NT2/D1 (cell line): ENCODE measurements at regions not wholly inside any gene's neighbourhood (a gene's known extent, or its start where the extent isn't known, plus 50 kb on each side); places are given as distances from the start of the nearest gene placed in this dataset.

Source experiments
- DNase-seq: peaks from one replicate; pipeline ENCODE4 v3.0.0-alpha.2; 2011; ENCODE audit warnings: low read depth, low spot score
- H3K27me3 ChIP-seq: 2 replicates; pipeline ENCODE4 v1.6.0; 2011; ENCODE audit warnings: mild to moderate bottlenecking; ENCODE audit not compliant: insufficient read length, insufficient read depth
- H3K36me3 ChIP-seq: 2 replicates; pipeline ENCODE4 v1.6.1; 2011; ENCODE audit warnings: mild to moderate bottlenecking, low read length, mixed read lengths; ENCODE audit not compliant: insufficient read depth, insufficient read length
- H3K4me1 ChIP-seq: 2 replicates; pipeline ENCODE4 v1.5.1; 2011; ENCODE audit not compliant: insufficient read depth, insufficient read length
- H3K4me3 ChIP-seq: 2 replicates; pipeline ENCODE4 v1.5.1; 2011; ENCODE audit warnings: low read depth; ENCODE audit not compliant: insufficient read length
- H3K9ac ChIP-seq: 2 replicates; pipeline ENCODE4 v1.6.0; 2011; ENCODE audit warnings: low read depth; ENCODE audit not compliant: insufficient read length
- H3K9me3 ChIP-seq: 2 replicates; pipeline ENCODE4 v1.5.1; 2011; ENCODE audit warnings: mild to moderate bottlenecking, low read length; ENCODE audit not compliant: insufficient read depth
- SUZ12 ChIP-seq: IDR thresholded peaks from 2 replicates; pipeline ENCODE4 v1.6.1; 2011; ENCODE audit not compliant: insufficient read length, insufficient read depth; ENCODE audit errors: extremely low read depth
- YY1 ChIP-seq: IDR thresholded peaks from 2 replicates; pipeline ENCODE4 v1.6.1; 2011; ENCODE audit not compliant: insufficient read length, insufficient read depth
- ZNF274 ChIP-seq: IDR thresholded peaks from 2 replicates; pipeline ENCODE4 v1.6.1; 2011; ENCODE audit warnings: mild to moderate bottlenecking, low read depth, low read length

DNA sequence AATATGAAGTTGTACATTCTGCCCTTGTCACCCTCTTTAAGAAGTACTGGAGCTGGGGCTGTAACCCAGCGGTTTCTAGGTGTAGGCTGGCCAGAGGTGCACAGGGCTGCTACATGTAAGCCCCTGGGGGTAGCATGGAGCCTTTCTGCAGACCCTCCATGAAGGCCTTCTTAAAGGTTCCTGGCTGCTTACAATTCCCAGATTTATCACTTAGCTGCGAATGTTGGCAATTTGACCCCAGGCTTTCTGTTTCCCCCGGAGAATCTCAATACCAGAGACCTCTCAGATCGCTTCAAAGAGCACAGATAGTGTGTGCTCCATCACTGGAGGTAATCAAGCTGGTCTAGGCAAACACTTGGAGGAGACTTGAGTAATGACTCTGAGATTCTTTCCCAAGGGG, 309.4 kb downstream of the CBLN1 start:
- peaks cover 8% of the 10 kb centered on the region for H3K4me1 ChIP-seq
- TF ChIP-seq ZNF274 (no peak), YY1 (no peak), SUZ12 (no peak)

DNA sequence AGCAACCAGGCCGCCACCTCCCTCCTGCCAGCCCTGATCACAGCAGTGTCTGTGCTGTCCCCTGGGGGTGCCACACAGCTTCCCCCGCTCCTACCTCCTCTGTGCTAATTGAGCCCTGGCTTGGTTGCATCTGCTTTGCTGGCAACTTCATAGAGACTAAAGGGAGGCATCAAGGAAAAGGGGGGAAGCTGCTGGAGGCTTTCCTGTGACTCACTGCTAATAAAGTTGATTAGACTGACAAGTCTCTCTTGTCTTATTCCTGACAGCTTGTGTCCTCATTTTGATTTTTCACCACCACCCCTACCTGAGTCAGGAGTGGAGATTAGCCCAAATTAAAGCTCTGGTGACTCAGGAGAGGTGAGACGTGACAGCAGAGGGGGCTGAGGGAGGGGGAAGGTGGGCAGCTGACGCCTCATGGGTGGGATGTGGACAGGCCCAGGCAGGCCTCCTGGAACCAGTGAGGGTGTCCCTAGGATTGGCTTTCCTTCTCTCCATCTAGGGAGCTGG, 310.0 kb downstream of the CBLN1 start:
- TF ChIP-seq ZNF274 (no peak), YY1 (no peak), SUZ12 (no peak)

More for the DNA sequence above, 309.4 kb downstream of the CBLN1 start:
- Histone ChIP-seq H3K9ac (no peak overlapping the region), H3K4me3 (no peak overlapping the region), H3K36me3 (no peaks in the 10 kb centered on the region), H3K27me3 (no peaks in the 10 kb centered on the region), H3K9me3 (no peaks in the 10 kb centered on the region; the same call in 1 of the 2 replicates)
- no peak for DNase-seq

DNA sequence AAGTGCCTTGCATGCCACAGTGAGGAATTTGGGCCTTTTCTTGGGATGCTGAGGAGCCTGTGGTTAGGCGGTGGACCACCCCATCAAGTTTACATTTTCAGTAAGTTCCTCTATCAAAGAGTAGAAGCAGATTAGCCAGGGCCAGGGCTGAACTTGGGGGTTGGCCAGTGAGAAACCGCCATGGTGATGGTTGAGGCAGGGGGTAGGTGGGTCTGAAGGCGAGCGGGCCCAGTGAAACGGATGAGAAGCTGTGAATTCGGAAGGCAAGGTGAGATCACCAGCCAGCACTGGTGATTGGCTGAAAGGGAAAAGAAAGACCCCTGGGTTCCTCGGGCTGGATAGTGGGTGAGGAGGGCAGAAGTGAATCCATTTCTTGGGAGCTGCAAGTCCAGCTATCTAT, 311.4 kb downstream of the CBLN1 start:
- Histone ChIP-seq H3K27me3 (no peaks in the 10 kb centered on the region), H3K4me1 (peaks cover 8% of the 10 kb centered on the region), H3K9me3 (no peaks in the 10 kb centered on the region), H3K36me3 (no peaks in the 10 kb centered on the region), H3K4me3 (no peak overlapping the region), H3K9ac (no peak overlapping the region)
- TF ChIP-seq ZNF274 (no peak), SUZ12 (no peak), YY1 (no peak)
- DNase-seq, result no peak

More for the DNA sequence above, 310.0 kb downstream of the CBLN1 start:
- Histone ChIP-seq H3K4me3 (no peak overlapping the region), H3K27me3 (no peaks in the 10 kb centered on the region), H3K4me1 (peaks cover 8% of the 10 kb centered on the region), H3K36me3 (no peaks in the 10 kb centered on the region), H3K9me3 (no peaks in the 10 kb centered on the region), H3K9ac (no peak overlapping the region)
- DNase-seq, result no peak

DNA sequence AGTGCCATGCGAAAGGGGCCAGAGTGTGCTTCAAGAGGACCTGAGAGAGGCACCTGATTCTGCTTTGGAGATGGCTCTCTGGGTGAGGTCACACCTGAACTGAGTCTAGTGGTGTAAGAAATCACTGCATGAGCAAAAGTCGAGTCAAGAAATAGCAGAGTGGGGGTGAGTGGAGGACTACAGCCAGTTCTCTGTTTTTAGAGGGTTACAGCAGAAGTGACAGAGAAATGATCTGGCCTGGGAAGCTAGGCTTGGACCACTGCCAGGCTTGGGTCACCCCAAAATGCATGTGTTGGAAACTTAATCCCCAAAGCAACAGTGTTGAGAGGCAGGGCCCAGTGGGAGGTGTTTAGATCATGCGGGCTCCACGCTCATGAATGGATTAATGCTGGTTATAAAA, 312.0 kb downstream of the CBLN1 start:
- no peak overlapping the region for H3K4me3 ChIP-seq
- H3K9me3 ChIP-seq, result no peaks in the 10 kb centered on the region
- TF ChIP-seq YY1, result no peak
- no peak for TF ChIP-seq ZNF274
- no peak for TF ChIP-seq SUZ12
- no peaks in the 10 kb centered on the region for H3K27me3 ChIP-seq
- no peak overlapping the region for H3K9ac ChIP-seq
- no peak for DNase-seq
- H3K4me1 ChIP-seq, result peaks cover 12% of the 10 kb centered on the region
- H3K36me3 ChIP-seq, result no peaks in the 10 kb centered on the region

DNA sequence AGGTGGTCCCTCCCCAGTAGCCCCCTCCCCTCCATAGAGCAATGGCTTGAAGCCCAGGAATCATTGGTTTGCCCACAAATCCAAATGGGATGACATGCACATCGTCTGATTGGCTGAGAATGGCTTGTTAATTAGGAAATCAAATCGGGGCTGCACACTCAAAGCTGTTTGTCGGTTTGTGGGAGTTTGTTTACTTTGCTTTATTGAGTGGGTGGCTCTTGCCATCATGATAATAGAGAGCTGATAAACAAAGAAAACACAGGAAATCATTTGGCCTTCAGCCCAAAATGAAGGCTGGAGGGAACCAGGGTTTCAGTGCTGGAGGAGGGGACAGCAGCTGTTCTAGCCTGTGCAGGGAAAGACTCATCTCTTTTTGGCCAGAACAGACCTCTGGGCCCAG, 316.3 kb downstream of the CBLN1 start:
- TF ChIP-seq YY1, result no peak
- no peak for TF ChIP-seq ZNF274
- no peak for TF ChIP-seq SUZ12
- DNase-seq, result no peak
- H3K36me3 ChIP-seq, result no peaks in the 10 kb centered on the region
- H3K4me3 ChIP-seq, result no peak overlapping the region
- no peaks in the 10 kb centered on the region for H3K27me3 ChIP-seq
- H3K9ac ChIP-seq, result no peak overlapping the region
- H3K4me1 ChIP-seq, result peaks cover 4% of the 10 kb centered on the region
- H3K9me3 ChIP-seq, result peaks cover 20% of the 10 kb centered on the region; the same call in 1 of the 2 replicates

DNA sequence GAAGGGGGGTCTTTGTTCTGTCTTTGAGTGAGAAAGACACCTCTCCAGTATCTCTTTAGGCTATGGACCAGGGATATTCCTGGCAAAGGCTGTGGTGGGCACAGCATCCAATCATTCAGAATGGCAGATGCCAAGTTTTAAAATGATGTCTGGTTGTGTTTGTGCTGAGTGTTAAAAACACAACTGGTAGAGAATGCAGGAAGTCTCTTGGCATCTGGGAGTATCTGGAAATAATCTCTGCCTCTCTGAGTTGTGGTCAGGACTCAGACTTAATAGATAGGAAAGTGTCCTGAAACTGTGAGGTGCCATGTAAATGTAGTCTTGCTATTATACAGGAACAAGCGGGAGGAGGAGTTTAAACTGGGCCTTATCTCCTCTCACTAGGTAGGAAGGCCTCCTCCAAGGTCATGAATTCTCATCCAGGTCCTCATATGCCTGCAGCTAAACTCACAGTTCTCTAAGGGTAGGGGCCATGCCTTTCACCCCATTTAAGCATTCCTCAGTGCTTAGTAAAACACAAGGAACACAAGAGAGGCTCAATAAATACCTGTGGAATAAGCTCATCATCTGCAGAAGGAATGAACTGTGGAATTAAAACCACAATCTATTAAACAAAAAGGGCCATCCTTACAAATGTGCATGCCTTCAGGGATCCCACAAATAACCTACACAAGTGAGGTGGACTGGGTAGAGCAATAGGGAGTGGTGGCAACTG, 317.6 kb downstream of the CBLN1 start:
- no peak overlapping the region for H3K4me3 ChIP-seq
- peaks cover 4% of the 10 kb centered on the region for H3K4me1 ChIP-seq
- peaks cover 20% of the 10 kb centered on the region; the same call in 1 of the 2 replicates for H3K9me3 ChIP-seq
- no peak for TF ChIP-seq YY1
- no peak for TF ChIP-seq ZNF274
- no peak for TF ChIP-seq SUZ12
- H3K27me3 ChIP-seq, result no peaks in the 10 kb centered on the region
- H3K9ac ChIP-seq, result no peak overlapping the region
- DNase-seq, result no peak
- no peaks in the 10 kb centered on the region for H3K36me3 ChIP-seq

DNA sequence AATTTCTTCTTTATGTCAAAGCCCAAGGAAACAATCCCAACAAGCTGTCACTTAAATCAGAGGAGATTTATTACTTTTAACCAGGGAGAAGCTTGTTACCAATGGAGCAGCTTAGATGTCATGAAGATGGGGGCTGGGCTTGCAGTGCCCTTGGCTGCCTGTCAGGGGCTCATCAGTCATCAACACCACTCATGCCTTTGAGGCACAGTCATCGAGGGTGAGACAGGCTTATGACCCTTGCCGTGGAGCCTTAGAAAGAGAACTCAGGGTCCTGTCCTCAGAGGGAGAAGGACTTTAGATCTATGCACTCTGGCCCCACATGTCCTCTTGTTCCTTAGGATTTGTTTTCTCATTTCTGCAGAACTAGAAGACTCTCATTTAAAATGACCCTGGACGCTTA, 318.3 kb downstream of the CBLN1 start:
- no peak overlapping the region for H3K9ac ChIP-seq
- H3K27me3 ChIP-seq, result no peaks in the 10 kb centered on the region
- peaks cover 4% of the 10 kb centered on the region for H3K4me1 ChIP-seq
- DNase-seq, result no peak
- no peak for TF ChIP-seq YY1
- no peaks in the 10 kb centered on the region for H3K36me3 ChIP-seq
- H3K9me3 ChIP-seq, result peaks cover 20% of the 10 kb centered on the region; the same call in 1 of the 2 replicates
- H3K4me3 ChIP-seq, result no peak overlapping the region
